ENCODE measurements at regions not wholly inside any gene's neighbourhood (a gene's known extent, or its start where the extent isn't known, plus 50 kb on each side); places are given as distances from the start of the nearest gene placed in this dataset.

- TF ChIP-seq CTCF (IDR thresholded peaks at IDR 0.05): no peak
- no peak for TF ChIP-seq POLR2A (IDR thresholded peaks at IDR 0.05)
Observed at GRCh38 chr16:6122401-6122800, 1024.8 kb upstream of the EEF2KMT start.
